ENCODE measurements at regions not wholly inside any gene's neighbourhood (a gene's known extent, or its start where the extent isn't known, plus 50 kb on each side); places are given as distances from the start of the nearest gene placed in this dataset.

DNA sequence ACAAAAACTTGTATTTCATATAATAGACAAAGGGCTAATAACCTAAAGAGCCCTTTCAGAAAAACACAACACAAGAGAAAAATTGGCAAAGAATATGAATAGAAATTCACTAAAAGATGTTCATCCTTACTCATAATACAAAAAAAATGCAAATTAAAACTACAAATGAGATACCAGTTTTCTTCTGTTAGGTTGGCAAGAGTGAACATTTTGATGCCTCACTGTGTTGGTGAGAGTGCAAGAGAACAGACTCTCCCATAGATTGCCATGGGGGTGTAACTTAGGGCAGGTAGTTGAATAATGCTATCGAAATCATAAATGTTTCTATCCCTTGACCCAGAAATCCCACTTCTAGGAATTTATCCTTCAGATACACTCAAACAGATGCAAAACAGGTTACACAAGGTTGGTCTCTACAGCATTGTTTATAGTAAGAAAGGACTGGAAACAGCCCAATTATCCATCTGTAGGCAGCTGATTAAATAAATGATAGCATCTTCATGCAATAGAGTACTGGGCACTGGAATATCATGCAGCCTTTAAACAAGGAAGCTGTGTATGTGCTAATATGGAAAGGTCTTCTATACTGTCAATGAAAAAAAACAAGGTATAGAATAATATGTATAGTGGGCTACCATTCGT, 146.3 kb downstream of the TLE3 start:
- Histone ChIP-seq H3K9me3 (ENCODE audit: low read length) (no peaks in the 10 kb centered on the region), H3K27me3 (ENCODE audit: low read length) (no peaks in the 10 kb centered on the region), H3K9me2 (replicated peaks; ENCODE audit: insufficient read depth, low read length) (no peaks in the 10 kb centered on the region), H3K79me2 (ENCODE audit: low read length) (no peaks in the 10 kb centered on the region), H4K20me1 (ENCODE audit: insufficient read depth, low read depth, low read length) (no peaks in the 10 kb centered on the region), H3K36me3 (ENCODE audit: insufficient read depth, low read length) (no peaks in the 10 kb centered on the region), H2AFZ (ENCODE audit: low read length) (no peak overlapping the region), H3K27ac (ENCODE audit: low read length) (no peak overlapping the region), H3K4me3 (ENCODE audit: low read length) (no peak overlapping the region), H3K4me2 (ENCODE audit: low read depth, low read length, poor library complexity, severe bottlenecking) (no peak overlapping the region), H3K9ac (ENCODE audit: low read length) (no peak overlapping the region), H3K4me1 (ENCODE audit: low read length) (peaks cover 9% of the 10 kb centered on the region)
- no peak for DNase-seq

DNA sequence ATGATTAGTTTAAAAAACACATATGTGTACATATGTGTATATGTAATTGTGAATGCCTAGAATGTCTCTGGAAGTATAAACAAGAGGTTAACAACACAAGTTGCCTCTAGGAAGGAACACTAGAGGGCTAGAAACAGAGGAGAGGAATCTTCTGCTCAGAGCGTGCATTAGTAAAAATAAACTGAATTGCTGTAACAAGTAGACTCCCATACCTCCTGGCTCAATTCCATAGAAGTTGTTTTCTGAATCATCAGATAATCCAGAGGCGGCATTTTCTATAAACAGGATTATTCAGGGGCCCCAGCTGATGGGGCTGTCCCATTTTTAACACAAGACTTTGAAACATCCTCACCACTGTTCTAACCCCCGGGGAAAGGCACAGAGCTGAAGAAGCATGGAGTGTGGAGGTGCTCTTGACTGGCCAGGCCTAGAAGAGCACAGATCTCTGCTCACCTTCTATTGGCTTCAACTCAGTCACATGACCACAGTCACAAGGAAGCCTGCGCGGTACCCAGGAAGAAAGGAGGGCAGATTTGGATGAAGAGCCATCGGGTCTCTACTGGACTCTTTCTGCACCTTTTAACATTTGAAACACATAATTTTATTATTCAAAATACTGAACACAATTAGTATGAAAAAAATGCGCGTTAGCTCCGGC, 145.7 kb downstream of the TLE3 start:
- H3K9me3 ChIP-seq (ENCODE audit: low read length): no peaks in the 10 kb centered on the region
- H3K9me2 ChIP-seq (replicated peaks; ENCODE audit: insufficient read depth, low read length): no peaks in the 10 kb centered on the region
- DNase-seq: no peak
- peaks cover 10% of the 10 kb centered on the region for H3K4me1 ChIP-seq (ENCODE audit: low read length)
- no peak overlapping the region for H3K27ac ChIP-seq (ENCODE audit: low read length)
- no peaks in the 10 kb centered on the region for H3K27me3 ChIP-seq (ENCODE audit: low read length)
- no peaks in the 10 kb centered on the region for H3K79me2 ChIP-seq (ENCODE audit: low read length)
- H3K4me3 ChIP-seq (ENCODE audit: low read length): no peak overlapping the region
- H4K20me1 ChIP-seq (ENCODE audit: insufficient read depth, low read depth, low read length): no peaks in the 10 kb centered on the region
- H3K36me3 ChIP-seq (ENCODE audit: insufficient read depth, low read length): no peaks in the 10 kb centered on the region
- H2AFZ ChIP-seq (ENCODE audit: low read length): no peak overlapping the region
- H3K9ac ChIP-seq (ENCODE audit: low read length): no peak overlapping the region
- H3K4me2 ChIP-seq (ENCODE audit: low read depth, low read length, poor library complexity, severe bottlenecking): no peak overlapping the region

DNA sequence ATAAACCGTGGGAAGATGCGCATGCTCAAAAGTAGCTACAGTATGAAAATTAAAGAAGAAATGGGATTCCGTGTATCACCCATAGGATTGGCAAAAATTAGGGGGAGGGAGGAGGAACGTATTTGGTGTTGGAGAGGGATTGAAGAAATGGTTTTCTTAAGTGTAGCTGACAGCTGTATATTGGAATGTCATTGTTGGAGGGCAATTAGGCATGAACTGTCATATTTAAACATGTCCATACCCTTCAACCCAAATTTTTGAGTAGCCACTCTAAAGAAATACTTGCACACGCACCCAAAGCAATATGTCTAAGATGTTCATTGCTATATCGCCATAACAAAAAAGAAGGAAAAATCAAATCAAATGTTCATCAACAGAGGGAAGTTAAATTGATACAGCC, 144.7 kb downstream of the TLE3 start:
- H2AFZ ChIP-seq (ENCODE audit: low read length): no peak overlapping the region
- H3K9me2 ChIP-seq (replicated peaks; ENCODE audit: insufficient read depth, low read length): no peaks in the 10 kb centered on the region
- H3K4me1 ChIP-seq (ENCODE audit: low read length): peaks cover 20% of the 10 kb centered on the region
- H3K36me3 ChIP-seq (ENCODE audit: insufficient read depth, low read length): no peaks in the 10 kb centered on the region
- no peaks in the 10 kb centered on the region for H3K27me3 ChIP-seq (ENCODE audit: low read length)
- no peak for DNase-seq
- no peak overlapping the region for H3K4me2 ChIP-seq (ENCODE audit: low read depth, low read length, poor library complexity, severe bottlenecking)
- no peaks in the 10 kb centered on the region for H3K79me2 ChIP-seq (ENCODE audit: low read length)
- no peaks in the 10 kb centered on the region for H4K20me1 ChIP-seq (ENCODE audit: insufficient read depth, low read depth, low read length)
- no peaks in the 10 kb centered on the region for H3K9me3 ChIP-seq (ENCODE audit: low read length)
- no peak overlapping the region for H3K4me3 ChIP-seq (ENCODE audit: low read length)
- H3K9ac ChIP-seq (ENCODE audit: low read length): no peak overlapping the region
- H3K27ac ChIP-seq (ENCODE audit: low read length): no peak overlapping the region

DNA sequence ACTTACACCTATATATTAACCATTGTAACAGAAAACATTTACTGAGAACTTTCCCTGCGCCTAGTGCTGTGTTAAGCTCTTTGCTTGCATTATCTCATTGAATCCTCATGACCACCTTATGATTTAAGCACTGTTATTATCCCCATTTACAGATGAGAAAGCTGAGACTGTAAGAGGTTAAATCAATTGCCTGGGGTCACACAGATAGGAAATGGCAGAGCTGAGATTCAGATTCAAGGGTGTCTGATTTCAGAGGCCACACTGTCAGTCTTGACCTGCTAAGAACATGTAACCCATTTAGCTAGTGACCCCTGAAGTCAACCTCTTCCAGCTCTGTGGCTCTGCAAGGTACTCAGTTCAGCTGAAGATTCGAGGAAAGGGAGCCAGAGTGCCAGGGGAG, 143.9 kb downstream of the TLE3 start:
- no peak for DNase-seq
- peaks cover 28% of the 10 kb centered on the region for H3K4me1 ChIP-seq (ENCODE audit: low read length)
- H4K20me1 ChIP-seq (ENCODE audit: insufficient read depth, low read depth, low read length): no peaks in the 10 kb centered on the region
- no peak overlapping the region for H2AFZ ChIP-seq (ENCODE audit: low read length)
- H3K27me3 ChIP-seq (ENCODE audit: low read length): no peaks in the 10 kb centered on the region
- H3K9me3 ChIP-seq (ENCODE audit: low read length): no peaks in the 10 kb centered on the region
- H3K36me3 ChIP-seq (ENCODE audit: insufficient read depth, low read length): no peaks in the 10 kb centered on the region
- H3K9me2 ChIP-seq (replicated peaks; ENCODE audit: insufficient read depth, low read length): no peaks in the 10 kb centered on the region
- no peak overlapping the region for H3K9ac ChIP-seq (ENCODE audit: low read length)
- no peak overlapping the region for H3K4me3 ChIP-seq (ENCODE audit: low read length)
- H3K27ac ChIP-seq (ENCODE audit: low read length): no peak overlapping the region
- no peak overlapping the region for H3K4me2 ChIP-seq (ENCODE audit: low read depth, low read length, poor library complexity, severe bottlenecking)
- H3K79me2 ChIP-seq (ENCODE audit: low read length): no peaks in the 10 kb centered on the region

DNA sequence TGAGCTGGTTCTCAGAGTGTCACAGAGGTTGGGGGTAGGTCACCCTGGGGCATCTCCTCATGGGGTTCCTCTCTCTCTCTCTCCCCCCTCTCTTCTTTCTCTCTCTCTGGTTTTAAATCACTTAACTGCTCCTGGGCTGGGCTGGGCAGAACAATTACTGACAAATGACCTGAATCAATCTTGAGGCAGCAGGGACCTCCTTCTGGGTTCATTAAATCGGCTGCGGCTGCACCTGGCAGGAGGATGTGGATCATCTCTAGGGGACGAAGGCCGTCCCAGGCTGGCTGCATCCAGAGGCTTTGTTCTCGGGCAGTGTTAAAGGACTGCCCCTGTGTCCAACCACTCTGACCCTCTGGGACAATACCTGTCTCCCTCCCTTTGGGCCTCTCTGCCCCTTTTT, 143.1 kb downstream of the TLE3 start:
- Histone ChIP-seq H3K36me3 (ENCODE audit: insufficient read depth, low read length) (no peaks in the 10 kb centered on the region), H3K9me3 (ENCODE audit: low read length) (no peaks in the 10 kb centered on the region), H4K20me1 (ENCODE audit: insufficient read depth, low read depth, low read length) (no peaks in the 10 kb centered on the region), H3K9me2 (replicated peaks; ENCODE audit: insufficient read depth, low read length) (no peaks in the 10 kb centered on the region), H3K4me1 (ENCODE audit: low read length) (peaks cover 28% of the 10 kb centered on the region), H3K27ac (ENCODE audit: low read length) (no peak overlapping the region), H3K4me3 (ENCODE audit: low read length) (no peak overlapping the region), H3K27me3 (ENCODE audit: low read length) (no peaks in the 10 kb centered on the region), H2AFZ (ENCODE audit: low read length) (no peak overlapping the region), H3K9ac (ENCODE audit: low read length) (no peak overlapping the region), H3K79me2 (ENCODE audit: low read length) (no peaks in the 10 kb centered on the region), H3K4me2 (ENCODE audit: low read depth, low read length, poor library complexity, severe bottlenecking) (no peak overlapping the region)
- DNase-seq: no peak

DNA sequence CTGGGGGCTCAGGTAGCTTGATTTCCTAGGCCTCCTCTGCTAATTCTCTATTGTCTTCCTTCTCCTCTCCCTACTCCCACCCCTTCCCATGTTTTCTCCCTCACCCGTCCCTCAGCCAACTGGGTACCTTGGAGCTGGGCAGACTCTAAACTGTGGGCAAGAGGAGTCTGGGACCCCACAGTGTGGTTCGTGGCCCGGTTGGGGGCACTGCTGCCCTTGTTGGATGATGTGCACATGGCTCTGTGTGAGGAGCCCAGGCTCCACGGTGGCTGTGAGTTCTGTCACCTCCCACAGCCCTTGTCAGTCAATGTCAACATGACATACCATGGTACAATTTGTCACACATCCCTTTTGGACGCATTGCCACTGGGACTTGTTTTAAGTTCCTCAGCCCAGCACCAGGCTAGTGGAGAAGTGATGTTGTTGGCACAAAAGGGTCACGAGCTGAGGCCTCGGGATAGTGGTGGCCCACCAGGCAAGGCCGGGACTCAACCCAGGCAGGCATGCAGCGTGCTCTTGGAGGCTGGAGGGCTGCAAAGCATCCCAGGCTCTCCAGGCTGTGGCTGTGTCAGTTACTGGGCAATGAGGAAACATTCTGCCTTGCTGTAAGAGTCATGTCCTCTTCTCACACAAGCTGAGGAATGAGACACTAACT, 142.3 kb downstream of the TLE3 start:
- no peak overlapping the region for H3K27ac ChIP-seq (ENCODE audit: low read length)
- no peak overlapping the region for H3K9ac ChIP-seq (ENCODE audit: low read length)
- H3K4me1 ChIP-seq (ENCODE audit: low read length): peaks cover 28% of the 10 kb centered on the region
- no peaks in the 10 kb centered on the region for H4K20me1 ChIP-seq (ENCODE audit: insufficient read depth, low read depth, low read length)
- H2AFZ ChIP-seq (ENCODE audit: low read length): no peak overlapping the region
- no peaks in the 10 kb centered on the region for H3K9me2 ChIP-seq (replicated peaks; ENCODE audit: insufficient read depth, low read length)
- H3K36me3 ChIP-seq (ENCODE audit: insufficient read depth, low read length): no peaks in the 10 kb centered on the region
- no peak overlapping the region for H3K4me2 ChIP-seq (ENCODE audit: low read depth, low read length, poor library complexity, severe bottlenecking)
- no peak overlapping the region for H3K4me3 ChIP-seq (ENCODE audit: low read length)
- no peaks in the 10 kb centered on the region for H3K9me3 ChIP-seq (ENCODE audit: low read length)
- no peaks in the 10 kb centered on the region for H3K79me2 ChIP-seq (ENCODE audit: low read length)
- DNase-seq: no peak
- no peaks in the 10 kb centered on the region for H3K27me3 ChIP-seq (ENCODE audit: low read length)

DNA sequence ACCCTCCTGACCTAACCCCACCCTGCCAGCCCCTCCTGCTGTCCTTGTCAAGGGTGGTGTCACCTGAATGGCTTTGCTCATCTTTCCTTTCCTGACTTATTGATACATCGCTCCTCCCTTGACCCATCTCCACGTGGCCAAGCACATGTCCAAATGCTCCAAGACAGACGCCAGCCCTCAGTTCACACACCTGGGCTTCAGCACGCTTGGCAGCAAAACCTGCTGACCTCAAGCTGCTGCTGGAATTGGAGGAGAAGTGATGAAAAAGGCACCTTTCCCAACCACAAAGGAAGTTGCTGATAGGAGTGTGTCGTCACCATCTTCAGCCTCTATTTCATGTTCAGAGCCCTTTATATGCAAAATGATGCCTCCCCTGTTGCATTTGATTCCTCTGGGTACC, 141.3 kb downstream of the TLE3 start:
- Histone ChIP-seq H3K79me2 (ENCODE audit: low read length) (no peaks in the 10 kb centered on the region), H3K4me3 (ENCODE audit: low read length) (no peak overlapping the region), H3K4me2 (ENCODE audit: low read depth, low read length, poor library complexity, severe bottlenecking) (no peak overlapping the region), H3K9ac (ENCODE audit: low read length) (no peak overlapping the region), H4K20me1 (ENCODE audit: insufficient read depth, low read depth, low read length) (no peaks in the 10 kb centered on the region), H3K9me2 (replicated peaks; ENCODE audit: insufficient read depth, low read length) (no peaks in the 10 kb centered on the region), H2AFZ (ENCODE audit: low read length) (no peak overlapping the region), H3K36me3 (ENCODE audit: insufficient read depth, low read length) (no peaks in the 10 kb centered on the region), H3K27ac (ENCODE audit: low read length) (no peak overlapping the region), H3K4me1 (ENCODE audit: low read length) (peaks cover 26% of the 10 kb centered on the region), H3K9me3 (ENCODE audit: low read length) (no peaks in the 10 kb centered on the region), H3K27me3 (ENCODE audit: low read length) (no peaks in the 10 kb centered on the region)
- DNase-seq: no peak

DNA sequence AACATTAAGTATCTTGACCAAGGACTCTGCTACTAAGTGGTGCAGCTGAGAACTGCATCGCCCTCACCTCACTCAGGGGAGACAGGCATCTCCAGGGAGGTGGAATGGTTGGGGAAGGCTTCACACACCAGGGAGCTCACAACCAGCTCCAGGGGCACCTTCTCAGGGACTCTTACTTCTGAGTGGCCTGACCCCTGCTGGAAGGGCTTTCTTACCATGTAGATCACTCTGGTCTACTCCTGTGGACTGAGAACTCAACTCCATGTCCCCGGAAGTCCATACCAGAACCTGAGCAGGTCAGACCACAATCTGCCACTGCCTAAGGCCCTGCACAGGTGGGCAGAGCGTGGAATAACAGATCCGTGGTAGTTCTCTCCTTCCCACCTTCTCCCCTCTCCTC, 140.5 kb downstream of the TLE3 start:
- Histone ChIP-seq H3K36me3 (ENCODE audit: insufficient read depth, low read length) (no peaks in the 10 kb centered on the region), H3K4me3 (ENCODE audit: low read length) (no peak overlapping the region), H2AFZ (ENCODE audit: low read length) (no peak overlapping the region), H3K9me2 (replicated peaks; ENCODE audit: insufficient read depth, low read length) (no peaks in the 10 kb centered on the region), H3K9me3 (ENCODE audit: low read length) (no peaks in the 10 kb centered on the region), H4K20me1 (ENCODE audit: insufficient read depth, low read depth, low read length) (no peaks in the 10 kb centered on the region), H3K27me3 (ENCODE audit: low read length) (no peaks in the 10 kb centered on the region), H3K4me1 (ENCODE audit: low read length) (peaks cover 19% of the 10 kb centered on the region), H3K4me2 (ENCODE audit: low read depth, low read length, poor library complexity, severe bottlenecking) (no peak overlapping the region), H3K79me2 (ENCODE audit: low read length) (no peaks in the 10 kb centered on the region), H3K27ac (ENCODE audit: low read length) (no peak overlapping the region), H3K9ac (ENCODE audit: low read length) (no peak overlapping the region)
- DNase-seq: peak; percentile 64

Measured in Karpas-422 (cell line).